Mucosa of descending colon (tissue), 3 donors: ENCODE measurements at regions not wholly inside any gene's neighbourhood (a gene's known extent, or its start where the extent isn't known, plus 50 kb on each side); places are given as distances from the start of the nearest gene placed in this dataset.

Experiments
- ATAC-seq: fragments of 200-7000 bp; cut with Tn5 transposase; one replicate; pipeline ENCODE4 v1.9.1; 2020; ENCODE audit warnings: mild to moderate bottlenecking, moderate library complexity
- DNase-seq, 3 donors: peaks; one replicate each; pipeline ENCODE4 v3.0.0-alpha.2; 2020
- H3K36me3 ChIP-seq: fragments of 200-600 bp; one replicate; pipeline ENCODE4 v1.8.0; 2021; ENCODE audit warnings: low read depth, mild to moderate bottlenecking
- H3K4me1 ChIP-seq: fragments of 200-600 bp; one replicate; pipeline ENCODE4 v1.8.0; 2021; ENCODE audit warnings: low read depth, mild to moderate bottlenecking
- H3K4me3 ChIP-seq: fragments of 200-600 bp; one replicate; pipeline ENCODE4 v1.8.0; 2021; ENCODE audit warnings: mild to moderate bottlenecking
- H3K9me3 ChIP-seq: fragments of 200-600 bp; one replicate; pipeline ENCODE4 v1.8.0; 2021; ENCODE audit warnings: mild to moderate bottlenecking
- CTCF ChIP-seq: fragments of 200-600 bp; IDR thresholded peaks from one replicate; pipeline ENCODE4 v1.8.0; 2022; ENCODE audit warnings: antibody characterized with exemption, mild to moderate bottlenecking
- intact Hi-C, 2 donors: fragments of 100-400 bp; cut with DNase I in 1 of 2; cut with micrococcal nuclease in 1 of 2; formaldehyde crosslinking; loops; one replicate each; pipeline versions ENCODE4 v1.11.0 to v1.11.1; 2022; cut with DNase I, micrococcal nuclease
- donor health status: DM: no; HTN: no; CAD: no; lungs with moderate emphysema.
- donor health status: DM: no; HTN: no; CAD: no.
- donor health status: DM: no; HTN: yes; CAD: no.

- Histone ChIP-seq H3K9me3 (peaks cover 64% of the 10 kb centered on the region), H3K4me3 (no peak overlapping the region), H3K4me1 (no peaks in the 10 kb centered on the region), H3K36me3 (no peaks in the 10 kb centered on the region)
- no peak for DNase-seq
- ATAC-seq: no peak
- no peak for TF ChIP-seq CTCF
- intact Hi-C loops: no loop called here
These were observed 439.4 kb downstream of the KCNJ18 start for GRCh38 chr17:22131740-22132139.

- TF ChIP-seq CTCF: no peak
- Histone ChIP-seq H3K4me1 (no peaks in the 10 kb centered on the region), H3K9me3 (peaks cover 46% of the 10 kb centered on the region), H3K4me3 (no peak overlapping the region), H3K36me3 (no peaks in the 10 kb centered on the region)
- ATAC-seq: no peak
- intact Hi-C loops: no loop called here
- DNase-seq: no peak
These were observed 446.6 kb downstream of the KCNJ18 start for GRCh38 chr17:22138861-22139469.

- H3K9me3 ChIP-seq: peaks cover 55% of the 10 kb centered on the region
- no peak overlapping the region for H3K4me3 ChIP-seq
- intact Hi-C loops: no loop called here
- no peaks in the 10 kb centered on the region for H3K4me1 ChIP-seq
- DNase-seq: no peak
- H3K36me3 ChIP-seq: no peaks in the 10 kb centered on the region
- no peak for ATAC-seq
- no peak for TF ChIP-seq CTCF
These were observed 449.8 kb downstream of the KCNJ18 start for GRCh38 chr17:22142091-22142490.

GRCh38 chr17:22145605-22146178, 453.4 kb downstream of the KCNJ18 start:
- Histone ChIP-seq H3K9me3 (peaks cover 48% of the 10 kb centered on the region), H3K4me3 (no peak overlapping the region), H3K4me1 (no peaks in the 10 kb centered on the region), H3K36me3 (no peaks in the 10 kb centered on the region)
- DNase-seq (no peak), ATAC-seq (no peak)
- no peak for TF ChIP-seq CTCF
- intact Hi-C loops: no loop called here

GRCh38 chr17:22158364-22158763, 466.0 kb downstream of the KCNJ18 start:
- intact Hi-C loops: no loop called here
- no peak for TF ChIP-seq CTCF
- no peak for ATAC-seq

GRCh38 chr17:22161376-22161775, 469.1 kb downstream of the KCNJ18 start:
- Histone ChIP-seq H3K9me3 (peaks cover 24% of the 10 kb centered on the region), H3K4me1 (no peaks in the 10 kb centered on the region), H3K4me3 (no peak overlapping the region), H3K36me3 (no peaks in the 10 kb centered on the region)
- ATAC-seq: no peak
- intact Hi-C loops: no loop called here
- DNase-seq: no peak
- no peak for TF ChIP-seq CTCF

More at GRCh38 chr17:22158364-22158763, 466.0 kb downstream of the KCNJ18 start:
- Histone ChIP-seq H3K4me1 (no peaks in the 10 kb centered on the region), H3K36me3 (no peaks in the 10 kb centered on the region), H3K9me3 (peaks cover 20% of the 10 kb centered on the region), H3K4me3 (no peak overlapping the region)
- DNase-seq: no peak
